MCF 10A (cell line): ENCODE measurements at regions not wholly inside any gene's neighbourhood (a gene's known extent, or its start where the extent isn't known, plus 50 kb on each side); places are given as distances from the start of the nearest gene placed in this dataset.

Experiments
- BruUV-seq: library from RNA; stranded (reverse); fragments of 400-500 nt; replicated peaks from 2 replicates; lab custom pipeline; 2021; lab: Mats Ljungman, UMichigan
- CTCF ChIA-PET: fragments of 300-600 bp; sonication (Branson Sonifier 250); formaldehyde crosslinking; extraction: SDS; loops from one replicate; lab custom pipeline; 2021; ENCODE audit warnings: antibody characterized with exemption, inconsistent platforms; lab: Yijun Ruan, JAX
- POLR2A ChIA-PET: fragments of 300-600, 350-650 bp; sonication (Branson Sonifier 250); formaldehyde crosslinking; extraction: SDS; loops from one replicate; lab custom pipeline; 2020; ENCODE audit warnings: antibody characterized with exemption, inconsistent platforms; lab: Yijun Ruan, JAX
- DNase-seq: peaks from one replicate; pipeline ENCODE4 v3.0.0-alpha.2; 2018; ENCODE audit not compliant: unreplicated experiment
- H3K27ac Mint-ChIP-seq: one replicate; pipeline ENCODE4 v1.8.0; 2022; ENCODE audit warnings: mild to moderate bottlenecking, low read depth, mixed read lengths; ENCODE audit not compliant: unreplicated experiment
- H3K27me3 Mint-ChIP-seq: one replicate; pipeline ENCODE4 v1.8.0; 2022; ENCODE audit warnings: mixed read lengths; ENCODE audit not compliant: insufficient read depth, unreplicated experiment
- H3K36me3 Mint-ChIP-seq: one replicate; pipeline ENCODE4 v1.8.0; 2022; ENCODE audit warnings: mild to moderate bottlenecking, moderate library complexity, mixed read lengths; ENCODE audit not compliant: insufficient read depth, unreplicated experiment
- H3K4me1 Mint-ChIP-seq: one replicate; pipeline ENCODE4 v1.8.0; 2022; ENCODE audit warnings: mixed read lengths; ENCODE audit not compliant: insufficient read depth, unreplicated experiment
- H3K4me3 Mint-ChIP-seq: one replicate; pipeline ENCODE4 v1.8.0; 2022; ENCODE audit warnings: mild to moderate bottlenecking, moderate library complexity, mixed read lengths; ENCODE audit not compliant: unreplicated experiment
- H3K9me3 Mint-ChIP-seq: one replicate; pipeline ENCODE4 v1.8.0; 2022; ENCODE audit warnings: mixed read lengths; ENCODE audit not compliant: unreplicated experiment
- intact Hi-C: fragments of 100-400 bp; cut with micrococcal nuclease; formaldehyde crosslinking; loops from 2 replicates; pipeline ENCODE4 v1.14.1; 2022
- TF ChIP-seq, protein P1 (sequence below): fragments of 200-600 bp; IDR thresholded peaks from one replicate; pipeline ENCODE4 v1.8.0; 2022; ENCODE audit warnings: antibody characterized with exemption, mild to moderate bottlenecking; ENCODE audit not compliant: unreplicated experiment

DNA sequence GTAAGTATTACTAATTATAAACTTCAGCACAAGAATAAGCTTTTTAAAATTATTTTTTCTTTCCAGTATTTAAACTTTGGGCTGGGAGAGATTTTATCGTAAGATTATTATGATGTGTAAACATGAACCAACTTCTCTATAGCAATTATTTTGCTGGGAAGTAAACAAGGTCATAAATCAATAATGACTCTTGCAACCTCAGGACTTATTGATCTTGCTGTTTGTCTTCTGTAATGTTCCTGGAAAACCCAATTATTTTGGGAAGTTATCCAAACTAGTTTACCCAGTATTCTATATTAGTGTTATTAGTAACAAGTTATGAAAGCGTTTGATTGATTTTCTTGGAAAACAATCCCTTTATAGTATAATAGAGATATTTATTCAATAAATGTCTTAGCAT lies 174.9 kb downstream of the PPP1R2C start:
- Mint-ChIP-seq H3K27ac (no peak overlapping the region), H3K36me3 (no peaks in the 10 kb centered on the region), H3K4me1 (no peaks in the 10 kb centered on the region), H3K4me3 (no peak overlapping the region), H3K27me3 (peaks cover 20% of the 10 kb centered on the region), H3K9me3 (no peaks in the 10 kb centered on the region)
- POLR2A ChIA-PET = no interaction called here
- TF ChIP-seq, protein P1, sequence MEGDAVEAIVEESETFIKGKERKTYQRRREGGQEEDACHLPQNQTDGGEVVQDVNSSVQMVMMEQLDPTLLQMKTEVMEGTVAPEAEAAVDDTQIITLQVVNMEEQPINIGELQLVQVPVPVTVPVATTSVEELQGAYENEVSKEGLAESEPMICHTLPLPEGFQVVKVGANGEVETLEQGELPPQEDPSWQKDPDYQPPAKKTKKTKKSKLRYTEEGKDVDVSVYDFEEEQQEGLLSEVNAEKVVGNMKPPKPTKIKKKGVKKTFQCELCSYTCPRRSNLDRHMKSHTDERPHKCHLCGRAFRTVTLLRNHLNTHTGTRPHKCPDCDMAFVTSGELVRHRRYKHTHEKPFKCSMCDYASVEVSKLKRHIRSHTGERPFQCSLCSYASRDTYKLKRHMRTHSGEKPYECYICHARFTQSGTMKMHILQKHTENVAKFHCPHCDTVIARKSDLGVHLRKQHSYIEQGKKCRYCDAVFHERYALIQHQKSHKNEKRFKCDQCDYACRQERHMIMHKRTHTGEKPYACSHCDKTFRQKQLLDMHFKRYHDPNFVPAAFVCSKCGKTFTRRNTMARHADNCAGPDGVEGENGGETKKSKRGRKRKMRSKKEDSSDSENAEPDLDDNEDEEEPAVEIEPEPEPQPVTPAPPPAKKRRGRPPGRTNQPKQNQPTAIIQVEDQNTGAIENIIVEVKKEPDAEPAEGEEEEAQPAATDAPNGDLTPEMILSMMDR = no peak
- CTCF ChIA-PET = no interaction called here
- no peak for DNase-seq
- no TSS peak for BruUV-seq
- intact Hi-C loops = no loop called here

DNA sequence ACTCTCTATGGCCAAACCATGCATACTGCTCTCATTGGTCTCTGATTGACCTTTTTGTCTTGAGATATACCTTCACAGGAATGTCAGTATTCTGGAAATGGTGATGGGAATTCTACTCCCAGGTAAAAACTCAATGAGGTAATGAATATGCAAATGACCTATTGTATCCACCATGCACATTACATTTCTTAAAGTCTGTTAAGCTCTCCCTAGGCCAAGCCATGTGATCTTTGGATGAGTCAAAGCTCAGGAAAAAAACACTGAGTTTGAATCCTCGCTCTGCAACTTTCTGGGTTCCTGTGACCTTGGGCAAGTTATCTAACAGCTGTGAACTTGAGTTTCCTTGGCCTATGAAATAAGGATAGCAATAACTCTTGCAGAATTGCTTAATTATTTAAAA lies 175.4 kb downstream of the PPP1R2C start:
- ChIA-PET CTCF (interaction anchor here (0.6 kb wide), 1 partner anchor 955 kb away, joined by 3 read pairs; no protein-coding TSS in a partner anchor), POLR2A (no interaction called here)
- no peaks in the 10 kb centered on the region for H3K4me1 Mint-ChIP-seq
- H3K36me3 Mint-ChIP-seq = no peaks in the 10 kb centered on the region
- peaks cover 20% of the 10 kb centered on the region for H3K27me3 Mint-ChIP-seq
- H3K4me3 Mint-ChIP-seq = no peak overlapping the region
- no peak for DNase-seq
- no peak overlapping the region for H3K27ac Mint-ChIP-seq
- no TSS peak for BruUV-seq
- H3K9me3 Mint-ChIP-seq = no peaks in the 10 kb centered on the region
- TF ChIP-seq, protein P1 = no peak
- intact Hi-C loops = no loop called here

DNA sequence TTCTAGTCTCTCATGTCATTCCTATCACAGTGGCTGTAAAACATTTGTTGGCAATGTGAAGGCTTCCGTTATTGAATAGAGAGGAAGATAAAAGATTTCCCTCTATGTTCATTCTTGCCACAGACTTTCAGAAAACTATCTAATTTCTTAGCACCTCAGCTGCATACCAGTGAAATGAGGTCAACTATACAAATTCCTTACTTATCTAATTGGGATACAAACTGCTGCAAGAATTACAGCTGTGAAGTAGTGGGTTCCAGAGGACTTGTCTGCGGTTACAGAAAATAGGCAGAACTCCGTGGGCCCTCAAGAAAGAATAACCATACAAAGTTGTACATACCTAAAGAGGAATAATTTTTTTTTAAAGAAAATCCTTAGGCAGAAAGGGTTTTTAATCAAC lies 175.8 kb downstream of the PPP1R2C start:
- TF ChIP-seq, protein P1 = no peak
- no TSS peak for BruUV-seq
- Mint-ChIP-seq H3K4me3 (no peak overlapping the region), H3K4me1 (no peaks in the 10 kb centered on the region), H3K27ac (no peak overlapping the region), H3K9me3 (no peaks in the 10 kb centered on the region), H3K36me3 (no peaks in the 10 kb centered on the region), H3K27me3 (peaks cover 20% of the 10 kb centered on the region)
- ChIA-PET CTCF (interaction anchor here (0.6 kb wide), 1 partner anchor 956 kb away, joined by 3 read pairs; no protein-coding TSS in a partner anchor), POLR2A (no interaction called here)
- DNase-seq = no peak
- intact Hi-C loops = no loop called here

DNA sequence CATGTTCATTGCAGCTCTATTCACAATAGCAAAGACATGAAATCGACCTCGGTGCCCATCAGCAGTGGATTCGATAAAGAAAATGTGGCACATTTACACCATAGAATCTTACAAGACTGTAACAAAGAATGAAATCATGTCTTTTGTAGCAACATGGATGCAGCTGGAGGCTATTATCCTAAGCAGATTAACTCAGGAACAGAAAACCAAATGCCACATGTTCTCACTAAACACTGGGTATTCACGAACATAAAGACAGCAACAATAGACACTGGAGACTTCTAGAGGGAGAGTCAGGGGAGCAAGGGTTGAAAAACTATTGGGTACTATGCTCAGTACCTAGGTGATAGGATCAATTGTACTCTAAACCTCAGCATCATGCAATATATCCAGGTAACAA lies 180.5 kb downstream of the PPP1R2C start:
- intact Hi-C loops = no loop called here
- CTCF ChIA-PET = no interaction called here

More for the DNA sequence above, 180.5 kb downstream of the PPP1R2C start:
- TF ChIP-seq, protein P1 = no peak
- Mint-ChIP-seq H3K27me3 (no peaks in the 10 kb centered on the region), H3K9me3 (no peaks in the 10 kb centered on the region), H3K36me3 (no peaks in the 10 kb centered on the region), H3K4me1 (no peaks in the 10 kb centered on the region), H3K27ac (no peak overlapping the region), H3K4me3 (no peak overlapping the region)
- POLR2A ChIA-PET = interaction anchor here (0.7 to 1.0 kb wide), 3 partner anchors 19 to 114 kb away, joined by 3 to 4 read pairs (median 3); no protein-coding TSS in a partner anchor
- DNase-seq = no peak
- BruUV-seq = no TSS peak
